DND-41 (cell line): ENCODE measurements at regions not wholly inside any gene's neighbourhood (a gene's known extent, or its start where the extent isn't known, plus 50 kb on each side); places are given as distances from the start of the nearest gene placed in this dataset.

Source experiments
- ATAC-seq: fragments of 200-7000 bp; cut with Tn5 transposase; 3 replicates; pipeline ENCODE4 v1.9.1; 2021; ENCODE audit warnings: low read depth; ENCODE audit not compliant: insufficient read depth
- DNase-seq: peaks from one replicate; pipeline ENCODE4 v3.0.0-alpha.2; 2020
- H2AFZ ChIP-seq: 2 replicates; pipeline ENCODE4 v1.6.0; 2012; ENCODE audit warnings: low read depth, low read length
- H3K27ac ChIP-seq: 2 replicates; pipeline ENCODE4 v1.5.1; 2012; ENCODE audit warnings: low read length, inconsistent platforms
- H3K27me3 ChIP-seq: fragments of 200-600 bp; sonication (generic); 2 replicates; pipeline ENCODE4 v1.6.0; 2012; ENCODE audit warnings: low read length, mild to moderate bottlenecking, inconsistent platforms; ENCODE audit not compliant: insufficient read depth, poor library complexity
- H3K36me3 ChIP-seq: 2 replicates; pipeline ENCODE4 v1.5.1; 2012; ENCODE audit warnings: low read length, inconsistent platforms; ENCODE audit not compliant: insufficient read depth
- H3K4me1 ChIP-seq: 2 replicates; pipeline ENCODE4 v1.5.1; 2012; ENCODE audit warnings: mild to moderate bottlenecking, low read length; ENCODE audit not compliant: insufficient read depth
- H3K4me2 ChIP-seq: 2 replicates; pipeline ENCODE4 v1.6.0; 2012; ENCODE audit warnings: mild to moderate bottlenecking, moderate library complexity, low read length, inconsistent platforms; ENCODE audit not compliant: insufficient read depth
- H3K4me3 ChIP-seq, 2 experiments: fragments of 200-600 bp in 1 of 2; shearing (Covaris generic) in 1 of 2; 2 replicates each; pipeline ENCODE4 v1.5.1; 2012 to 2016; ENCODE audit warnings: inconsistent platforms in 2 of 2, low read length in 2 of 2, mild to moderate bottlenecking in 2 of 2, low read depth in 1 of 2, moderate library complexity in 1 of 2
- H3K79me2 ChIP-seq: 2 replicates; pipeline ENCODE4 v1.6.0; 2012; ENCODE audit warnings: low read length, inconsistent platforms; ENCODE audit not compliant: insufficient read depth
- H3K9ac ChIP-seq: 2 replicates; pipeline ENCODE4 v1.6.0; 2012; ENCODE audit warnings: low read depth, mild to moderate bottlenecking, inconsistent platforms, low read length, moderate library complexity
- H3K9me3 ChIP-seq: 2 replicates; pipeline ENCODE4 v1.5.1; 2012; ENCODE audit warnings: low read length, moderate library complexity, mild to moderate bottlenecking, inconsistent platforms; ENCODE audit not compliant: insufficient read depth, severe bottlenecking
- H4K20me1 ChIP-seq: 2 replicates; pipeline ENCODE4 v1.6.0; 2012; ENCODE audit warnings: low read length; ENCODE audit not compliant: insufficient read depth
- EZH2 ChIP-seq: IDR thresholded peaks from 3 replicates; pipeline ENCODE4 v1.6.1; 2012; ENCODE audit warnings: borderline replicate concordance, low read depth, mild to moderate bottlenecking, moderate library complexity, low read length, inconsistent platforms; ENCODE audit not compliant: severe bottlenecking
- TF ChIP-seq, protein P1 (sequence below): IDR thresholded peaks from 2 replicates; pipeline ENCODE4 v1.5.1; 2012; ENCODE audit warnings: borderline replicate concordance, low read length, moderate library complexity, mild to moderate bottlenecking; ENCODE audit not compliant: poor library complexity, severe bottlenecking; ENCODE audit errors: extremely low read depth

DNA sequence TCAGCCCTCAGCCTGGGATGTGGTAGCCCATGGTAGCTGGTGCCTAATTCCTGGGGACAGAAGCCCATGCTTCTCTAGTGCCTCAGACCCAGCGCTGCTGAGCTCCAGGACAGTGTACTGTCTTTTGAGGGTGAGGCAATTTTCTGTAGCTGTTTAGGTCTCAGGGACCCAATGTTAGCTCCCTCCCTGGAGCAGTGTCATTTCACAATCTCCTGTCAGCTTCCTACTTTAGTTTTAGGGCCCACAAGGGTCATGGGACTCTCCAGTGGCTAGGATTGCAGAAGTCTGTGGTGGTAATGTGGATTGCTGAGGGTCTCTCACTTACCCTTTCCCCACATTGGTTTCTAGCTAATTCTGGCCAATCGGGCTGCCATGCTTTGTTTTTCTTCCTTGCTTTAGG is 67.7 kb upstream of the CCL21 start:
- Histone ChIP-seq H3K79me2 (no peaks in the 10 kb centered on the region), H3K4me2 (no peak overlapping the region), H3K4me3 (no peak overlapping the region), H3K9me3 (no peaks in the 10 kb centered on the region), H2AFZ (no peak overlapping the region), H3K36me3 (no peaks in the 10 kb centered on the region), H3K27me3 (peaks cover 10% of the 10 kb centered on the region), H3K4me1 (no peaks in the 10 kb centered on the region), H3K9ac (no peak overlapping the region), H4K20me1 (no peaks in the 10 kb centered on the region), H3K27ac (no peak overlapping the region)
- DNase-seq (no peak), ATAC-seq (no peak)
- TF ChIP-seq EZH2, result no peak
- TF ChIP-seq, protein P1, sequence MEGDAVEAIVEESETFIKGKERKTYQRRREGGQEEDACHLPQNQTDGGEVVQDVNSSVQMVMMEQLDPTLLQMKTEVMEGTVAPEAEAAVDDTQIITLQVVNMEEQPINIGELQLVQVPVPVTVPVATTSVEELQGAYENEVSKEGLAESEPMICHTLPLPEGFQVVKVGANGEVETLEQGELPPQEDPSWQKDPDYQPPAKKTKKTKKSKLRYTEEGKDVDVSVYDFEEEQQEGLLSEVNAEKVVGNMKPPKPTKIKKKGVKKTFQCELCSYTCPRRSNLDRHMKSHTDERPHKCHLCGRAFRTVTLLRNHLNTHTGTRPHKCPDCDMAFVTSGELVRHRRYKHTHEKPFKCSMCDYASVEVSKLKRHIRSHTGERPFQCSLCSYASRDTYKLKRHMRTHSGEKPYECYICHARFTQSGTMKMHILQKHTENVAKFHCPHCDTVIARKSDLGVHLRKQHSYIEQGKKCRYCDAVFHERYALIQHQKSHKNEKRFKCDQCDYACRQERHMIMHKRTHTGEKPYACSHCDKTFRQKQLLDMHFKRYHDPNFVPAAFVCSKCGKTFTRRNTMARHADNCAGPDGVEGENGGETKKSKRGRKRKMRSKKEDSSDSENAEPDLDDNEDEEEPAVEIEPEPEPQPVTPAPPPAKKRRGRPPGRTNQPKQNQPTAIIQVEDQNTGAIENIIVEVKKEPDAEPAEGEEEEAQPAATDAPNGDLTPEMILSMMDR, result no peak

DNA sequence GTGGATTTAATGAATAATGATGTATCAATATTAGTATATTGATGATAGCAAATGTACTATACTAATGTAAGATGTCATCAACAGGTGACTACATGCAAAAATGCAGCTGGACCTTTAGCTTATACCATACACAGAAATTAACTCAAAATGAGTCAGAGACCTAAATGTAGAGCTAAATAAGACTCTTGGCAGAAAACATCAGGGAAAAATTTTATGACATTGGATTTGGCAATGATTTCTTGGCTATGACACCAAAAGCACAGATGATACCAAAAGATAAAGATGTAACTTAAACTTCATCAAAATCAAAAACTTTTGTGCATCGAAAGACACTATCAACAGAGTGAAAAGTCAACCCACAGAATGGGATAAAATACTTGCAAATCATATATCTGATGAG is 64.0 kb upstream of the CCL21 start:
- no peak for DNase-seq
- Histone ChIP-seq H3K27ac (no peak overlapping the region), H3K9ac (no peak overlapping the region), H4K20me1 (no peaks in the 10 kb centered on the region), H2AFZ (no peak overlapping the region), H3K36me3 (no peaks in the 10 kb centered on the region), H3K4me1 (no peaks in the 10 kb centered on the region), H3K9me3 (no peaks in the 10 kb centered on the region), H3K27me3 (no peaks in the 10 kb centered on the region), H3K4me2 (no peak overlapping the region), H3K4me3 (no peak overlapping the region), H3K79me2 (no peaks in the 10 kb centered on the region)
- ATAC-seq, result no peak
- TF ChIP-seq EZH2, result no peak
- TF ChIP-seq, protein P1, result no peak

DNA sequence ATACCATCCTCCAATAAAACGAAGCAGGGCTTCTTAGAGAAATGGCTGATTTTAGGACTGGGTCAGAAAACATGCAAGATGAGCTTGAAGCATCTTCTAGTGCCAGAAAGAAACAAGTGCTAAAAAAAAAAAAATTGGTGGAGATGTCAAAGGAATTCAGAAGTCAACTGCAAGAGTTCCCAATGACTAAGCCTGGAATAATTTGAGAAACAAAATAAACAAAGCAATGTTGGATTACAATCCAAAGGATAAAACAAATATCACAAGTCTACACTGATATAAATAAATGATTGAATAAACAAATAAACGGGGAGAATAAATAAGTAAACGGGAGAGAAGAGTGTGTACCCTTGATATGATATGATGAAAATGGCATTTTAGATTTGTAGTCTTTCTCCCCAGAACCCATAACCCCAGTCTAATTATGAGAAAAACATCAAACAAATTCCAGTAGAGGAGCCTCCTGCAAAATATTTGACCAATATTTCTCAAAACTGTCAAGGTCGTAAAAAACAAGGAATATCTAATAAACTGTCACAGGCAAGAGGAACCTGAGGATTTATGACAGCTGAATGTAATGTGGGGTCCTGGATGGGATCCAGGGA is 63.5 kb upstream of the CCL21 start:
- H3K27ac ChIP-seq, result no peak overlapping the region
- no peaks in the 10 kb centered on the region for H3K79me2 ChIP-seq
- no peaks in the 10 kb centered on the region for H3K36me3 ChIP-seq
- TF ChIP-seq, protein P1, result no peak
- TF ChIP-seq EZH2, result no peak
- H3K27me3 ChIP-seq, result no peaks in the 10 kb centered on the region
- H3K9me3 ChIP-seq, result no peaks in the 10 kb centered on the region
- H2AFZ ChIP-seq, result no peak overlapping the region
- H3K4me2 ChIP-seq, result no peak overlapping the region
- no peak overlapping the region for H3K4me3 ChIP-seq
- ATAC-seq (no peak), DNase-seq (no peak)
- no peaks in the 10 kb centered on the region for H4K20me1 ChIP-seq
- no peaks in the 10 kb centered on the region for H3K4me1 ChIP-seq
- no peak overlapping the region for H3K9ac ChIP-seq
